LNCaP clone FGC (cell line): ENCODE measurements at regions not wholly inside any gene's neighbourhood (a gene's known extent, or its start where the extent isn't known, plus 50 kb on each side); places are given as distances from the start of the nearest gene placed in this dataset.
"Not testable (repeated sequence)": the region's sequence is repeated elsewhere in the genome, so short reads cannot be mapped to it uniquely, and the experiment has no call there.

ENCODE experiments used
- DNase-seq: peaks from one replicate; pipeline ENCODE4 v3.0.0-alpha.2; 2011; ENCODE audit warnings: low read depth
- H3K4me3 ChIP-seq: 2 replicates; pipeline ENCODE4 v1.5.1; 2011; ENCODE audit warnings: mild to moderate bottlenecking, low read depth, low read length, control low read depth
- CTCF ChIP-seq: IDR thresholded peaks from 2 replicates; pipeline ENCODE4 v1.5.1; 2012; ENCODE audit warnings: mild to moderate bottlenecking; ENCODE audit not compliant: control insufficient read depth, insufficient read depth; ENCODE audit errors: extremely low read depth

DNA sequence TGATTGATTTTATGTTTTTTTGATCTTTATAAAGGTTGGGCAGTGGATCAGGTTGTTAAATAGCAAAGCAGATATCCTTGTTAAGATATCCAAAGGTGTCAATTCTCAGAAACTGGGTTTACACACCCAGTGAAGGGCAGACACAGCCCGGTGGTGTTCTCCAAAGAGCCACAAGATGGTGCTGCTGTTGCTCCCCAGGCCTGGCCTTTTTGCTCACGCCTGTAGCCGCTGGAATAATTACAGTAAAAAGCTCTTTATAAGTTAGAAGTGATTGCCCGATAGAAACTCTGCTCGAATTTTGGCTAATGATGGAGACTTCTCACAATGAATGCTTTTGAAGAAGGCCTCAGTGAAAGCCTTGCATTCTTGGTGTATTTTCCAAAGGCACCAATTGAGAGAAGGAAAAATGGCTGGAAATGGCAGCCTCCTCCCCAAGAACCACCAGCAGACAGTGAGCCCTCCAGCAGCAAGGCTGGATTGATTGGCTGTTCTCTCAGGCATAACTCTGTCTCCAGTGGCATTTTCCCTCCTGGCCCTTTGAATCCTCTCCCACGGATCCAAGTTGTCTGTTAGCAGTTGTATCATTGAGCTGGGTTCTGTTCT is 120.5 kb upstream of the CHD6 start:
- peak; percentile 87 for TF ChIP-seq CTCF
- DNase-seq = no peak
- H3K4me3 ChIP-seq = no peak overlapping the region

DNA sequence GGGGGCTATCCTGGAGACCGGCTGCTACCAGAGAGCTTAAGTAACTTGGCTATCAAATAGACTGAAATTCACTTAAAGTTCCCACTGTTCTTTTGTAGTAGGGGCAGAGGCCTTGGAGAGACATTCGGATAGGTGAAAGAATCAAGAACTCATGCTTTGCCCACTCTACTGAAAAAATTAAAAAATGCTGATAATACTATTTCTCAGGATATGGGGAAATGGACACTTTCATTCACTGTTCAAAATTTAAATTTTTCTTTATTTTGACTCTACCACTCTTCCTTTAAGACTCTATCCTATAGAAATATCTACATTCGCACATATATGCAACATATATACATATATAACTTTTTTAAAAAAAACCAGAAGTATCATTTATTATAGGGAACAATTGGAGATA is 117.8 kb upstream of the CHD6 start:
- DNase-seq = no peak
- TF ChIP-seq CTCF = no peak
- no peak overlapping the region for H3K4me3 ChIP-seq

DNA sequence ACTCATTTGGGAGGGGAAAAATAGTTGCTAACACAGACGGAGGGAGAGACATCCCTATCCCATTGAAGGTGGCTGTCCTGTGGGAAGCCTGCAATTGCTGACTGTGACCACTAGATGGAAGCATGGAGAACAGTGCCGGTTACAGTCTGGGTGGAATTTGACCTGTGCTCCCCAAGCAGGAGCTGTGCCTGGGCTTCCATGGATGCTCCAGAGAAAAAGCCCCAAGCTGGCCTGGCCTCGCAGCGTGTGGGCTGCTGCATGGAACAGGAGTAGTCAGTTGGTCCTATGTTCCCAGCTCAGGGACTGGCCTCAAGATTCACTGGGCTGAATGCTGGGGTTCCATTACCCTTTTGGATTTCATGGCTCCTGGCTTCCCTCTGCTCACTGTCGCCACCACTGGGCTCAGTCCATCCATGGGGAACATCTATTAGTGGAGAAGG is 116.3 kb upstream of the CHD6 start:
- peak; percentile 92 for TF ChIP-seq CTCF
- DNase-seq = no peak
- H3K4me3 ChIP-seq = no peak overlapping the region

GRCh38 chr20:41733151-41733550 is 115.0 kb upstream of the CHD6 start:
- DNase-seq = no peak
- no peak overlapping the region for H3K4me3 ChIP-seq
- TF ChIP-seq CTCF = no peak

GRCh38 chr20:41731198-41731597 is 113.0 kb upstream of the CHD6 start:
- not testable (repeated sequence) for DNase-seq, H3K4me3 ChIP-seq

DNA sequence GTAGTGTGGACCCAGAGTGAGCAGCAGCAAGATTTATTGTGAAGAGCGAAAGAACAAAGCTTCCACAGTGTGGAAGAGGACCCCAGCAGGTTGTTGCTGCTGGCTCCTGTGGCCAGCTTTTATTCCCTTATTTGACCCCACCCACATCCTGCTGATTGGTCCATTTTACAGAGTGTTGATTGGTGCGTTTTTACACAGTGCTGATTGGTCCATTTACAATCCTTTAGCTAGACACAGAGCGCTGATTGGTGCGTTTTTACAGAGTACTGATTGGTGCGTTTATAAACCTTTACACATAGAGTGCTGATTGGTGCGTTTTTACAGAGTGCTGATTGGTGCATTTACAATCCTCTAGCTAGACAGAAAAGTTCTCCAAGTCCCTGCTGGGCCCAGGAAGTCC is 109.5 kb upstream of the CHD6 start:
- DNase-seq, H3K4me3 ChIP-seq: not testable (repeated sequence)

DNA sequence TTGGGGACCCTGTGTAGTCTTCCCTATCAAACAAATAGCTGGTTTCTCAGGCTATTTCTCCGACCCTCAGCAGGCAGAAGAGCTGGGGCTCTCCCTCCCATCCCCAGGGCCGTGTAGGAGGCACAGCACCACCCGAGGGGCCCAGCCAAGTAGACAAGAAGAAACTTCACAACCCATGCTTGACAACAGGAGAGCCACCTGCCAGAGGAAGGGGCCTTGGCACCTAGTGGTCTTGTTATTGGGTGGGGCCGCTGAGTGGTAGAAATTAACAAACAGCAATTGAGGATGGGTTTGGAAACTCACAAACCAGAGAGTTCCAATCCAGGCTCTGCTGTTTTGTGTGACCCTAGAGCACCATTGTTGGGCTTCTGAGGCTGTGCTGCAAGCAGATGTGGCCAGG is 108.5 kb upstream of the CHD6 start:
- no peak overlapping the region for H3K4me3 ChIP-seq
- DNase-seq = no peak
- no peak for TF ChIP-seq CTCF

DNA sequence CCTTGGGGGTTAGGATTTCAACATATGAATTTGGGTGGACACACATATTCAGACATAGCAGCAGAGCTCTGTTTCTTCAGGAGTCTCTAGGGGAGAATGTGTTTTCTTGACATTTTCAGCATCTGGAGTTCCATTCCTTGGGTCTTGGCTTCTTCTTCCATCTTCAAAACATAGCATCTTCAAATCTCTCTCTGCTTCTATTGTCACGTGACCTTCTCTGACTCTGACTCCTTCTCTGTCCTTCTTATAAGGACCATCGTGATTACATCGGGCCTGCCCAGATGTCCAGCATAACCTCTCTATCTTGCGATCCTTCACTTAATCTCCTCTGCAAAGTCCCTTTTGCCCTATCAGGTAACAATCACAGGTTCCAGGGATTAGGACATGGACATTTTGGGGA is 101.0 kb upstream of the CHD6 start:
- no peak overlapping the region for H3K4me3 ChIP-seq
- TF ChIP-seq CTCF = no peak
- DNase-seq = no peak
